ENCODE measurements at regions not wholly inside any gene's neighbourhood (a gene's known extent, or its start where the extent isn't known, plus 50 kb on each side); places are given as distances from the start of the nearest gene placed in this dataset.
"Not testable (repeated sequence)": the region's sequence is repeated elsewhere in the genome, so short reads cannot be mapped to it uniquely, and the experiment has no call there.

DNA sequence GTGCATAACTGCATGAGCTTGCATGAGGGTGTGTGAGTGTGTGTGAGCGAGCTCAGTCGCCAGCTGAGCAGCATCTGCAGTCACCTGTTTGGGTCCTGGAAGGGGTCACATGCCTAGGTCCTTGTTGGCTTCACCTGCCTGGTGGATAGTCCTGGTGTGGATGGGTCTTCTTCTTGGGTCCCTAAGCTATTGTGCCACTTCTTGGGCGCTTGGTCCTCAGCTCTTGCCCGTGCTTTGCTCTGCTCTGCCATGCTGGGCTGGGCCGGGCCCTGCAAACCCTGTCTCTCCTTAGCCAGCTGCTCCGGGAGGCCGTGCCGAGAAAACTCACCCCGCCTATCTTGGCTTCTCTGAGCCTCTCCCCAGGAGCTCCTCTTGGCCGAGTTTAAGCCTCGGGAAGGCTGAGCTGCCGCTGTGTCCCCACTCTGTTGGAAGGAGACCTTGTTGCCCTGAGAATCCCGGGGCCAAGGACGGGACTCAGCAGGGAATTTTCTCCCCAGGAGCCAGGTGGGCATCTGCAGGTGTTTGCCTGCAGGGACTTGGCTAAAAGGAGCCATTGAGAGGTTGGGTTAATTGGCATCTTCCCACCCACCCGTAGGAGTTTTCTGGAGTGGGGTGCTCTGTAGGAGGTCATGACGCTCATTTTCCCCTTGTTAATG lies 300.8 kb downstream of the NDUFA10 start:
- no peak for DNase-seq

DNA sequence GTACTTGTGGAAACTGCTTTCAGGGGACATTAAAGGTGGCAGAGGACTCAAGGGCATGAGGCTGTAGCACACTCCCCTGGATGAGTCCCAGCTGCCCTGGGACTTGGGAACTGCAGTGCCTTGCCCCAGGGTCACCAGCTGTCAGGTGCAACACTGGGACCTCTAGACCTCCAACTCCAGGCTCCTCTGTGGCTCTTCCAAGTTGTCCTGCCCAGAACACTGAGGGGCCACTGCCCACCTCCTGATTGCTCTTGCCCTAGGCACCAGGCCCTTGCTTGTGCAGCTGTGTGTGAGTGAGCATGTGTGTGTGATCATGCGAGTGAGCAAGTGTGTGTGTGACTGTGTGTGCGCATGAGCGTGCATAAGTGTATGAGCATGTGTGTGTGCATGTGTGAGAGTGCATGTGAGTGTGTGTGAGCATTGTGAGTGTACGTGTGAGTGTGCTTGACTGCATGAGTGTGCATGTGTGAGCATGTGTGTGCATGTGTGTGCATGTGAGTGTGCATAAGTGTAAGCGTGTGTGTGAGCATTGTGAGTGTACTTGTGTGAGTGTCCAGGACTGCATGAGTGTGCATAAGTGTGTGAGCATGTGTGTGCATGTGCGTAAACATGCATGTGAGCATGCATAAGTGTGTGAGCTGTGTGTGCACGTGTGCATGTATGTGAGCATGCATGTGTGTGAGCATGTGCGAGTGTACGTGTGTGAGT lies 301.5 kb downstream of the NDUFA10 start:
- DNase-seq = no peak

DNA sequence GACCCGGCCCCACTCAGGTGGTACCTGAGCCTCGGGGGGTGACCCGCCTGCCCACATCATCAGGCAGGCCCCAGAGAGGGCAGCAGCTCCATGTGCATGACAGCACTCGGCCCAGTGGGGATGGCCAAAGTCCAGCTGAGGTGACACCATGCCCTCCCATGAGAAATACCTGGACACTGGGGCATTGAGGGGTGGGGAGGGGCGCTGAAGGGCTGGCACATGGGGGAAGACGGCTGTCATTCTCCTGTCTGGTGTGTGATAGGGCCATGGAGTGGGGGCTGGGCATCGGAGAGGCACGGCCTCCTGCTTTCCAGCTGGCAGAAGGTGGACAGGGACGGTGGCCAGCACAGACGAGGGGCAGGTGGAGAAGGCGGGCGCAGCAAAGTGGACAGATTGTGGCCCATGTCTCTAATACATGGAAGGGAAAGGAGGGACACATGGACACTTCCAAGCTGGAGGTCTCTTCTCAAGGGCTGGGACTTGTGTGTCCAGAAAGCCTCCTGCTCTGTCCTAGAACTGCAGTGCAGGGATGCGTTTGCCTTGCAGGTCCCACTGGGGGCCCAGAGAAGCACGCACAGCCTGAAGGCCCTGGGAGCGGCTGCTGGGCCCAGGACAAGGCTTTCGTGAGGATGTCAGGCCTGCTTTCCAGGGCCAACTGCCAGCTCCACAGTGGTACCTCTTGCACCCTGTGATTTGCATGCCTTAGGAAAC lies 302.2 kb downstream of the NDUFA10 start:
- no peak for DNase-seq

DNA sequence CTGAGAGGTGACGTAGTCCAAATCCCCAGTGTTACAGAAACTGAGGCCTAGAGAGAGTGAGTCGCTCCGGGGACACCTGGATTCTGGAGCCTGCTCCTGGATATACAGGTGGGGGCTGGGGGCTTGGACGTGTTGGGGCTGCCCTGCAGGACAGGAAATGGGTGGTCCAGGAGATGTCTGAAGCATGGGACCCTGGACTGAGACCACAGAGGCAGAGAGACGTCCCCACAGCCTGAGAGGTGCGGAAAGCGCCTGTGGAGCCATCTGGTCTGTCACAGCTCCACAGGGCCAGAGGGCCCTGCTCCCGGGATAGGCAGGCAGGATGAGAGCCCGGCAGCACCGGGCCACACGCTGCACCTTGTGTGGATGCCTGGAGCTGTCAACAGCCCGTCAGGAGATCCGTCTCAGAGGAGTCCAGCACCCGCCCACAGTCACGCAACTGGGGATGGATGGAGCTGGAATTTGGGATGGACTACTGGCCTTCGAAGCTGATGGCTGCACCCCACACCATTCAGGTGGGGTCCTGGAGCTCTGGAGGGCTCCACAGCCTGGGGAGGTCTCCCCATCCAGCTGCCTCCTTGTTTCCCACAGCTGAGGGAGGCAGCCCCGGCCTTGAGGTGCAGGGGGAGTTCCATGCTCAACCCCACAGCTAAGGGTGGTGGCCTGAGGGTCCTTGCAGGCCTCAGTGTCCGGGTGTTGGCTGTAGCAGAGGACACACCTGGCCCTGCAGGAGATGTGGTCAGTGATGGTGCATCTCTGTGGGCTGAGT lies 303.0 kb downstream of the NDUFA10 start:
- DNase-seq = no peak

DNA sequence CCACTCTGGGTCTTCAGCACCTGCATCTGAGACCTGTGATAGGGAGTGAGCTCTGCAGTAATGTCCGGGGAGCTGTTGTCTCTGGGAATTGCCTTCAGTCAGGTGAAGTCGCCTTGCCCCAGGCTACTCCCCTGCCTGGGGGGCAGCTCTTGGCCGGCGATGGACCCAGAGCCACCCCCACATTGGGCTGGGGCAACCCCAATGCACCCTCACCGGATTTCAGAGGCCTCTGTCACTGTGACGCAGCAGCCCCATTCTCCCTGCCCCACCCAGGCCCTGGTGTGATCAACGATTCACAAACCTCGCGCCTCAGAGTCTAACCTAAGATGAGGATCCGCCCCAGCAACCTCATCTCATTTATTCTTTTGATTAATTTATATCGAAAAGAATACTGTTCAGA lies 303.6 kb downstream of the NDUFA10 start:
- DNase-seq = no peak

DNA sequence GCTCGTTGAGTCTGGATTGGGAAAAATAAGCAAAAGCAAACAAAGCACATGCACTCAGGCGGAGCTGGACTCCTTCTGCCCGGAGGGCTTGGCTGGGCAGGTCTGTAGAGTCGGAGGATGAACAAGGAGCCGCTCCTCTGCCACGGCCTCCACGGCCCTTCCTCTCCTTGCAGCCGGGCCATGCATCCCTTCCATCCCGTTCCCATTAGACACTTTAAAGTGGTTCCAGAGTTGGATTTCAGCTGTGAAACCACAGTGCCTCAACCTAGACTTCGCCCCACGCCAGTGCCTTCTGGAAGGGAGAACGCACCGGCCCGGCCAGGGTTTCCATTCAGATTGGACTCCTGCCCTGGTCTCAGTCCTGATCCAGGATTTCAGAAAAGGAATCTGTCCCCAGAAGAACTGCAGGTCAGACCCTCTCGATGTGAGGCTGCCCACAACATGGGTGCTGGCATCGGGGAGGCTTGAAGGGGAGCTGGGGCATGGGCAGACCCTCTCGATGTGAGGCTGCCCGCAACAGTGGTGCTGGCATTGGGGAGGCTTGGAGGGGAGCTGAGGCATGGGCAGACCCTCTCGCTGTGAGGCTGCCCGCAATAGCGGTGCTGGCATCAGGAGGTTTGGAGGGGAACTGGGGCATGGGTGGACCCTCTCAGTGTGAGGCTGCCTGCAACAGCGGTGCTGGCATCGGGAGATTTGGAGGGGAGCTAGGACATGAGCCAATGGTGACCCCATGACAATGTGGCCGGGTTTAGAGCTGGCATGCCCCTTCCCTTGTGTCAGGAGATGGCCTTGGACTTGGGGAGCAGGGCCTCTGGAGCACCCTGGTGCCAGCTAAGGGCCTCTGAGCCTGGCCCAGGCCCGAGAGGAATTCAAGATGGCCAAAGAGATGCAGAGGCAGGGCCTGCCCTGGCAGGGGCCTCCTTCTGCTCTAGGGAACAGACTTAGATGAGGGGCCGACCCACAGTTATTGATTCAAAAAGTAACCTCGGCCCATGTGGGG lies 304.5 kb downstream of the NDUFA10 start:
- DNase-seq = peak in 1 of 2 donors; percentile 11

DNA sequence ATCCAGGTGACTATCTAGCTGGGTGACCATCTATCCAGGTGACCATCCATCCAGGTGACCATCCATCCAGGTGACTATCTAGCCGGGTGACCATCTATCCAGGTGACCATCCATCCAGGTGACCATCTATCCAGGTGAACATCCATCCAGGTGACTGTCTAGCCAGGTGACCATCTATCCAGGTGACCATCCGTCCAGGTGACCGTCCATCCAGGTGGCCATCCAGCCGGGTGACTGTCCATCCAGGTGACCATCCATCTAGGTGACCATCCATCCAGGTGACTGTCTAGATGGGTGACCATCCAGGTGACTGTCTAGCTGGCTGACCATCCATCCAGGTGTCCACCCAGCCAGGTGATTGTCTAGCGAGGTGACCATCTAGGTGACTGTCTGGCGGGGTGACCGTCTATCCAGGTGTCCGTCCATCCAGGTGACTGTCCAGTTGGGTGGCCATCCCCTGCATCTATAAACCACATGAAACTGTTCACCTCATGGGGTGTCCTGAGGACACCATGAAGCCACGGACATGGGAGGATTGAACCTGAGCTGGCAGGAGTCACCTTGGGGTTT lies 305.3 kb downstream of the NDUFA10 start:
- no peak for DNase-seq

DNA sequence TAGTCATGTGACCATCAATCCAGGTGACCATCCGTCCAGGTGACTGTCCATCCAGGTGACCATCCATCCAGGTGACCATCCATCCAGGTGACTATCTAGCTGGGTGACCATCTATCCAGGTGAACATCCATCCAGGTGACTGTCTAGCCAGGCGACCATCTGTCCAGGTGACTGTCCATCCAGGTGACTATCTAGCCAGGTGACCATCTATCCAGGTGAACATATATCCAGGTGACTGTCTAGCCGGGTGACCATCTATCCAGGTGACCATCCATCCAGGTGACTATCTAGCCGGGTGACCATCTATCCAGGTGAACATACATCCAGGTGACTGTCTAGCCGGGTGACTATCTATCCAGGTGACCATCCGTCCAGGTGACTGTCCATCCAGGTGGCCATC lies 306.2 kb downstream of the NDUFA10 start:
- not testable (repeated sequence) for DNase-seq

DNA sequence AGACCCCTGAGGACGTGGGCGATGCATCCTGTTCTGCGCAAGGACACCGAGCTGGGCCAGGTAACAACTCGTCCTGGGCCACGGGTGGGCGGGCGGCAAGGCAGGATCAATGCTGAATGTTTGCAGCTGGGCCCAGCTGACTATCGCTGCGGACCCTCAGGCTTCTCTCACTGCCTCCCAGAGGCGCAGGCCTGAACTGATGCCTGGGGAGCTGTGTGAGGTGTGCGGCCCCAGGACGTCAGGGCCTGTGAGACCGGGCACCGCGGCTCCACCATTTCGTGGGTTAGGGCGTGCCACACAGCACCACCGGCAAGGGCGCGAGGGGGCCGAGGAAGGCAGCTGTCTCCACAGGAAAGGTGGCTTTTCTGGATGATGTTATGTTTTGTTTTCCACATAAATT lies 307.4 kb downstream of the NDUFA10 start:
- DNase-seq = no peak

DNA sequence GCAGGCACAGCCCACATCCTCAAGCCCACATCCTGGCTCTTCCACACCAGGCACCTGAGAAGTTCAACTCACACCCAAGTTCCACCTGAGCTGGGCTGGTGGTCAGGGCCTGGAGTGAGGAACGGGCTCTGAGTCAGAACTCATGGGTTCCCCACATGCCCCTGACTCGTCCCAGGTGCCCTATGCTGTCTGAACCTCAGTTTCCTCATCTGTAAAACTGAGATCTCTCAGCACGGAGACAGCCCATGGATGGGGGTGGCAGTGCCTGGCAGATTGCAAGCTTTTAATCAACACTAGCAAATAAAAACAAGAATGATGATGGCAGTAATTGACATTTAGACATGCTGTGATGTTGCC lies 307.8 kb downstream of the NDUFA10 start:
- no peak for DNase-seq

DNA sequence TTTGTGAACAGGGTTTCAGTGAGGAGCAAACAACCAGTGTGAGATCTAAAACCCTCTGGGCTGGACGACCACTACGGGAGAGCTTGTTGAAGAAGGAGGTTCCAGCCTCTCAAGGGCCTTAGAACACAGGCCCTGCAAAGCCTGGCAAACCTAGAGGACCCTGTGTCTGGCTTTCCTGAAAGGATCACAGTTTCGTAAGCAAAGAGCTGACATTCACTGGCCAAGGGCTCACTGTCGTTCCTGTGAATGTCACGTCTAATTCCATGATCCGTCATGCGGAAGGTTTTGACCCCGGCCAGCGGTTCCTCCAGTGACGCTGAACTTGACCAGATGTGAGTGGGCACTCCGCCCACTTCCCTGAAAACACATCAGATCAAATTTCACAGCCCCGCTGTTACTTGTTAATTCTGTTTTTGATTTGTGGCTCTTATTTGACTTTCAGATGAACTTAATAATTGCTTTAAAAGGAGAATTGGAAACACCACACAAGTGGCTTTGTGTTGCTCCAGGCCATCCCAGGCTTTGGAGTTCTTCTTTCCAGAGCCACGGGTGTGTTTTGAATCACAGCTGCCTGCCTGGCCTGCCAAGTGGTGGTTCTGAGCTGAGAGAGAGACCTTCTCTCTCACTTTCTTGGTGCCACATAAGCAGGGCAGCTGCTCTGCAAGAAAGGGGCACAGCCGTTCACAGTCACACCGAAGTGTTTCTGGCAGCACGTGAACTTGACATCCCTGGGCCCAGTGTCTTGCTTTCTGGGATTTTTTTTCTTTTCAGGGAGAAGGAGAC lies 308.4 kb downstream of the NDUFA10 start:
- no peak for DNase-seq

DNA sequence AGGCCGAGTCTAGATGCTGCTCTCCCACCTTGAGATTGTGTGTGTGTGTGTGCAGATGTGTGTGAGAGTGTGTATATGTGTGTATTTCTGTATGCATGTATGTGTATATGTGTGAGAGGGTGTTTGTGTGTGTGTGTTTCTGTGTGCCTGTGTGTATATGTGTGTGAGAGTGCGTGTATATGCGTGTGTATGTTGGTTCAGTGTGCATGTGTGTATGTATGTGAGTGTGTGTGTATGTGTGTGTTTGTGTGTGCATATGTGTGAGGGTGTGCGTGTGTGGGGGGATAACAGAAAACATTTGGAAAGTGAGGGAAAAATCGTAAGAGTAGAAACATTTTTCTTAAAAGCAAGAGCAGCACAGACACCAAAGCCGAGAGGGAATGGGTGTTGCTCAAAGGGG lies 309.1 kb downstream of the NDUFA10 start:
- DNase-seq = no peak

DNA sequence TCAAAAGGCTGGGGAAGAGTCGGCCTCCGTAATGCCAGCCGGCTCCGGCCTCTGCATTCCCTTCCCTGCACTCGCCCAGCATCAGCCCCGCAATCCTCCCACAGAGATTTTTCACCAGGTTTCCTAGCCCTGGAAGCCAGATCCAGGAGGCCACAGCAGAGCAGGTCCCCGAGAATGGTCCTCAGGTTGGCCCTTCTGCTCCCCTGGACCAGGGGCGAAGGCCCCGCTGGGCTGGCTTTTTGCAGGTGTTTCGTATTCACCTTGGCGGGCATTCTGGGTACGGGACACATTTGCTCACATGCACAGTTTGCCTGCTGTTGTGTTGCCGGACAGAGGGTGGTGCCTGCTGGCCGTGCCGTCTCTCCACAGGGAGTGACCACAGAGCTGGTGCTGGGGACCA lies 309.5 kb downstream of the NDUFA10 start:
- no peak for DNase-seq

DNA sequence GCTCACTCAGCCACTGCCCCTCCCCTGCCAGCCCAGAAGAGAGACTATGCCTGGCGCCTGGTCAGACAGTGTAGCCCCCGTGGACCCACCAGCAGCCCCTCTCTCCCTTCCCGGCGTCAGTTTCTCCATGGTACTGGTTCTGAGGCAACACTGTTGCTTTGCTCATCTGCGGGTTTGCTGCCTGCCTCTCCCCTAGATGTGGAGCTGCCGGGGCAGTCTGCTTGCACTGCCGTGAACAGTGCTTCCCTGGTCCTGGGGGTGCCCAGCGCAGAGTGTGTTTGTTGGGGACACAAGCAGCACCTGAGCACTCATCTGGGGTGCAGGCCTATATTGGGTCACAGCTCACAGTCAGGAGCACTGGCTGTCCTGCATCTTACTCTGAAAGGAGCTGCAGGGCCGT lies 309.9 kb downstream of the NDUFA10 start:
- no peak for DNase-seq

DNA sequence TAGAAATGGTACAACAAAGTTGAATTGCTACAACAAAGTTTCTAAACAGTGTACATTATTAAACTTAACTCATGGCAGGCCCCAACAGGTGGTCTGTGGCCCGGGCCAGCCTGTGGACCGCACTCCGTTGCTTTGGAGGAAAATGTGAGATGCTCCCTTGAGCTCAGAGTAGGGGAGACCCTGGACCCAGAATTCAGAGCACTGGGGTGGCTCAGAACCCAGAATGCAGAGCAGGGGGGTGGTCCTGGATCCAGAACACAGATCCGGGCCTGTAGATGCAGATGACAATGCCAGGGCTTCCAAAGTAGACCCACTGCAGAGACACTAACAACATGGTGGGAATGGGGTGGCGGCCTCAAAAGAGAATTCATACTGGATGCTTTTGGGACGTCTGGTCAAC lies 311.0 kb downstream of the NDUFA10 start:
- no peak for DNase-seq

DNA sequence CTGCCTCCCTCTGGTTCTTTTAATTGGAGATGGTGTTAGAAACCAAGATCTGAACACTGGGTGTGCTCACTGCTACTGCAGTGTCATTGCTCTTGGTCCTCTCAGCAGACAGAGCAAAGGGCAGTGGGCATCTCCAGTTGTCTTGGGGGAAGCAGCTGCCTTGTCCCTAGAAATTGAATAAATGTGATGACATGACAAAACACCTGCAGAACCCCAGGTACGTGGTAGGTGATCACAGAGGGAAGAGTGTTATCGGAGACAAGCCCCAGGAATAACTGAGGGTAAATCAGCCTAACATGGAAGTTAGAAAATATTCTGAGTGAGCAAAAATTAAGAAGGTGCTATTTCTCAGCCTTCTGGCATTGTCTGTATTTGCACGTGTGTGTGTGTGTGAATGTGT lies 311.9 kb upstream of the HDAC4 start:
- DNase-seq = no peak

DNA sequence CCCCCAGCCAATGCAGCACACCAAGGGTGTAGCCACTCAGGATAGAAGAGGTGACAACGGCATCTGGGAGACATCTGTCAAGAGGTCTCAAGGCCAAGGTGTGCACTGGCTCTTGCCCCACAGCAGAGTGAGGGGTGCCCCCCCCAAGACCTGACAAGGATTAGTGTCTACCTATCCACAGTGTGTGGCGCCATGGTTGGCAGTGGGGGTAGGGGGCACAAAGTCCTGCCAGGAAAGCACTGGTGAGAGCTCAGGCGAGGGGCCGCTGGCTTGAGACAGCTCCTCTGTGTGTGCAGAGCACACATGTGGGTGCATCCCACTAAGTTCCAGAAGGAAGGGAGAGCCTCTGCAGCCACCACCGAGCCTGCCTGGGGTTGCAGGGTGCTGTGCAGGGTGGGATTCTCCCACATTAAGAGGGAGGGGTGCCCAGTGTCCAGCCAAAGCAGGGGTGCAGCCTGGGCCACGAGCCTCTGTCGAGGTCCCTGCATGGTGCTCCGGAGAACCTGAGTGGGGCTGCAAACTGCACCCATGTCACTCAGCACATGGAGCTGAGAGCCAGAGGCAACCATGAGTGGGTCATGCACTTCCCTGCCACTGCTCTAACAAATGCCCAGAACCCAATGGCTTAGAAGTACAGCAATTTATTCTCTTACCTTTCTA lies 311.2 kb upstream of the HDAC4 start:
- no peak for DNase-seq

DNA sequence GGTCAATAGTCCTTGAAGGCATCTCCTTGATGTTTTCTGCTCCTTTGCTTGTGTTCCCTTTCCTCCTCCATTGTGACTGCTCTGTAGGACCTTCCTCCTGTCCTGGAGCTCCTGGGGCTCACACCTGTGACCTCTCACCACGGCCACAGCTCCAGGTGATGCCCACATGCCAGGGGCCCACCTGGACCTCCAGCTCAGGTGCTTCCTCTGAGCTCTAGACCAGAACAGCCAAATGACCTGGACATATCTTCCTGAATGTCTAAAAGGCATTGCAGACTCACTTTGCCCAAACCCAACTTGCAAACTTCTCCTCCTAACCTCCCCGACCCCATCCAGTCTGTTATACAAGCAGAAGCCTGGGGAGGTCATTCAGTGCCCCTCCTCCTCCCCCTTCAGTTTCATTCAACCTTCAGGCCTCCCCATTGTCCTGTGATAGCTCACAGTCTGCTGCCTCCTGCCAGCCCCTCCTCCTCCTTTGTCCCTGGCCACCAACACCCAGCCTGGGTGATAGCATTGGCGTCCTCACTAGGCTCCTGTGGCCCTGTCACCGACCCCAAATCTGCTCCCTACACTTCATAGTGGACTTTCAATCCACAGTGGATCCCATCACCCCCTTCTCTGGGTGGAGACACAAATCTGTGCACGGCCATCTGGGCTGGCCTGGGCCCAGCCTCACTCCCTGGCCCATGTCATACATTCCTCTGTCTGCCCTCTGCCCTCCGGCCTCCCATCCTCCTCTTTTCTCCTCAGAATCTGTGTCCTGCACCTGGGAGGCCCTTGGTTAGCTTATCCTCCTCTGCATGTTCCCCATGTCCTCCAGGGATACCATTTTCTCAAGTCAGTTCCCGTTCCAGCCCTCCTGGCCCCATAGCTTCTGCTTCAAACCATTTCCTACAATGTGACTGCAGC lies 310.4 kb upstream of the HDAC4 start:
- no peak for DNase-seq

DNA sequence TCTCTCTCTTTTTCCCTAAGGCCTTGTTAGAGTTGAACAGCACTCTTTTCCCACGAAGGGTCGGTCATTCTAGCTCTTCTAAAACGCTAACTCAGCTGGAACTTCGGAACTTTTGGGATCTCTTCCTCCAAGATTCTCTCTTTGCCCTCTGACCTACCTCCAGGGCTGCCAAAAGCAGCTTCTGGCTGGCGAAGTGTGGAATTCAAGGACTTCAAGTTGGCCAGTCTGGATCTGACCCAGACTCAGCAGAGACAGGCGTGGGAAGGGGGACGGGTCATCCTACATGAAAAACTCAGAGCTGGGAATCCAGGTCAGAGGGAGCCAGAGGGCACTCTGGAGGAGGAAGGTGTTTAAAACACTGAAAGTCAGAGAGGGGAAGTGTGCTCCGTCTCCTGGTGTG lies 305.5 kb upstream of the HDAC4 start:
- DNase-seq = no peak
